Loucy (cell line): ENCODE measurements at regions not wholly inside any gene's neighbourhood (a gene's known extent, or its start where the extent isn't known, plus 50 kb on each side); places are given as distances from the start of the nearest gene placed in this dataset.

Experiments
- H2AFZ ChIP-seq: fragments of 200-600 bp; sonication (generic); 2 replicates; pipeline ENCODE4 v1.6.0; 2016; ENCODE audit warnings: antibody characterized with exemption, mild to moderate bottlenecking, low read length, moderate library complexity
- H3F3A ChIP-seq: fragments of 200-600 bp; 2 replicates; pipeline ENCODE4 v1.6.0; 2016; ENCODE audit warnings: antibody characterized with exemption, low read depth, mild to moderate bottlenecking
- H3K27me3 ChIP-seq: fragments of 200-600 bp; sonication (generic); 2 replicates; pipeline ENCODE4 v1.6.1; 2014; ENCODE audit warnings: low read length, mild to moderate bottlenecking; ENCODE audit not compliant: insufficient read depth, poor library complexity, severe bottlenecking
- H3K36me3 ChIP-seq: fragments of 200-600 bp; sonication (generic); 2 replicates; pipeline ENCODE4 v1.6.1; 2016; ENCODE audit warnings: low read length; ENCODE audit not compliant: insufficient read depth
- H3K4me1 ChIP-seq: fragments of 200-600 bp; sonication (generic); 2 replicates; pipeline ENCODE4 v1.5.1; 2014; ENCODE audit warnings: low read length, mild to moderate bottlenecking; ENCODE audit not compliant: insufficient read depth, poor library complexity, severe bottlenecking
- H3K4me2 ChIP-seq: fragments of 200-600 bp; sonication (generic); 2 replicates; pipeline ENCODE4 v1.6.0; 2014; ENCODE audit warnings: antibody characterized with exemption, low read length, low read depth, mild to moderate bottlenecking; ENCODE audit not compliant: poor library complexity, severe bottlenecking
- H3K4me3 ChIP-seq: fragments of 200-600 bp; sonication (generic); 2 replicates; pipeline ENCODE4 v1.5.1; 2014; ENCODE audit warnings: low read length, mild to moderate bottlenecking, mixed read lengths; ENCODE audit not compliant: poor library complexity, severe bottlenecking
- H3K79me2 ChIP-seq: fragments of 200-600 bp; sonication (generic); 2 replicates; pipeline ENCODE4 v1.6.1; 2014; ENCODE audit warnings: low read length; ENCODE audit not compliant: insufficient read depth
- H3K9ac ChIP-seq: fragments of 200-600 bp; sonication (generic); 2 replicates; pipeline ENCODE4 v1.6.0; 2014; ENCODE audit warnings: mild to moderate bottlenecking, low read depth, low read length, moderate library complexity; ENCODE audit not compliant: poor library complexity, severe bottlenecking
- H3K9me2 ChIP-seq: fragments of 200-600 bp; sonication (generic); replicated peaks from 2 replicates; pipeline ENCODE4 v1.6.1; 2016; ENCODE audit warnings: low read depth, low read length, mixed read lengths
- H3K9me3 ChIP-seq: fragments of 200-600 bp; sonication (generic); 2 replicates; pipeline ENCODE4 v1.6.1; 2014; ENCODE audit warnings: mild to moderate bottlenecking, antibody characterized with exemption, low read length, low read depth; ENCODE audit not compliant: insufficient read depth
- H4K20me1 ChIP-seq: fragments of 200-600 bp; sonication (generic); 2 replicates; pipeline ENCODE4 v1.6.0; 2014; ENCODE audit warnings: antibody characterized with exemption, low read length, mild to moderate bottlenecking; ENCODE audit not compliant: insufficient read depth, poor library complexity, severe bottlenecking
- EZH2phosphoT487 ChIP-seq: fragments of 200-600 bp; IDR thresholded peaks from 2 replicates; pipeline ENCODE4 v1.6.1; 2018; ENCODE audit warnings: antibody characterized with exemption, mild to moderate bottlenecking, moderate library complexity, borderline replicate concordance
- TF ChIP-seq, protein P1 (sequence below): fragments of 200-600 bp; sonication (generic); conservative IDR thresholded peaks from 2 replicates; pipeline ENCODE4 v1.5.1; 2014; ENCODE audit warnings: mild to moderate bottlenecking, antibody characterized with exemption, low read length

DNA sequence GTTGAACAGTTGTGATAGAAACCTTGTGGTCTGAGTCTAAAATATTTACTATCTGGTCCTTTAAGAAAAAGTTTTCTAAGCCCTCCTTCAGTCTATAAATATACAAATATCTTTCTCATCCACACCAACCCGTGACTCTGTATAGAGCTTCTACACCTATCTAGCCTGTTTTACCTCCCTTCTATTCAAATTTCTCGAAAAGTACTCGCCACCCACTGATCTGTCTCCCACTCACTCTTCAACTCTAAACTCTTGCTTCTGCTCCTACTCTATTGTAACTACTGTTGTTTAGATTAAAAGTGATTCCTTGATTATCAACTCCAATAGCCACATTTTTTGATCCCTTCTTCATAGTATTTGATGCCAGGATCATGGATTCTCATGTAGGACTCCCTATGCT, 329.4 kb upstream of the MAN1A1 start:
- H3F3A ChIP-seq = no peaks in the 10 kb centered on the region
- H3K9me2 ChIP-seq = no peaks in the 10 kb centered on the region
- H2AFZ ChIP-seq = no peak overlapping the region
- H3K9ac ChIP-seq = no peak overlapping the region
- H3K79me2 ChIP-seq = no peaks in the 10 kb centered on the region
- H3K36me3 ChIP-seq = no peaks in the 10 kb centered on the region
- no peak overlapping the region for H3K4me2 ChIP-seq
- no peak for TF ChIP-seq EZH2phosphoT487
- TF ChIP-seq, protein P1, sequence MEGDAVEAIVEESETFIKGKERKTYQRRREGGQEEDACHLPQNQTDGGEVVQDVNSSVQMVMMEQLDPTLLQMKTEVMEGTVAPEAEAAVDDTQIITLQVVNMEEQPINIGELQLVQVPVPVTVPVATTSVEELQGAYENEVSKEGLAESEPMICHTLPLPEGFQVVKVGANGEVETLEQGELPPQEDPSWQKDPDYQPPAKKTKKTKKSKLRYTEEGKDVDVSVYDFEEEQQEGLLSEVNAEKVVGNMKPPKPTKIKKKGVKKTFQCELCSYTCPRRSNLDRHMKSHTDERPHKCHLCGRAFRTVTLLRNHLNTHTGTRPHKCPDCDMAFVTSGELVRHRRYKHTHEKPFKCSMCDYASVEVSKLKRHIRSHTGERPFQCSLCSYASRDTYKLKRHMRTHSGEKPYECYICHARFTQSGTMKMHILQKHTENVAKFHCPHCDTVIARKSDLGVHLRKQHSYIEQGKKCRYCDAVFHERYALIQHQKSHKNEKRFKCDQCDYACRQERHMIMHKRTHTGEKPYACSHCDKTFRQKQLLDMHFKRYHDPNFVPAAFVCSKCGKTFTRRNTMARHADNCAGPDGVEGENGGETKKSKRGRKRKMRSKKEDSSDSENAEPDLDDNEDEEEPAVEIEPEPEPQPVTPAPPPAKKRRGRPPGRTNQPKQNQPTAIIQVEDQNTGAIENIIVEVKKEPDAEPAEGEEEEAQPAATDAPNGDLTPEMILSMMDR = no peak
- no peaks in the 10 kb centered on the region for H3K9me3 ChIP-seq
- no peaks in the 10 kb centered on the region for H3K4me1 ChIP-seq
- H3K27me3 ChIP-seq = no peaks in the 10 kb centered on the region
- no peak overlapping the region for H3K4me3 ChIP-seq
- H4K20me1 ChIP-seq = no peaks in the 10 kb centered on the region

DNA sequence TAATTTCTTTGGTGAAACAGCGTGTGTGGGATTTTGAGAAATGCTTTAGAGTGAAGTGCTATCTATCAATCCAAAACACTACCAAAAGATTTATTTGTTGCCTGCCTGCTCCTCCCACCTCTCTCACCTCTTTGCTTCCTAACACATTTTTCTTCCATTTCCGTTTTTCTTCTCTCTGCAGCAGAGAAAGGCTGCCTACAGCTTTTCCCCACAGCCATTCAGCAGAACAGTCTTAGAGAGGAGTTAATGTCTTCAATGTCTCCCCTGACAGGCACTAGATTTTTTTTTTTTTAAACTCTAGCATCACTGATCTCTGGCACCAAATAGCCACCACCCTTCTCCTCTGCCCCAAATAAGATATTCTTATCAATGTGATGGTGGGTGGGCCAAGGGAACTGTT, 327.8 kb upstream of the MAN1A1 start:
- Histone ChIP-seq H3K4me1 (no peaks in the 10 kb centered on the region), H3K9ac (no peak overlapping the region), H3K4me3 (no peak overlapping the region), H3K27me3 (no peaks in the 10 kb centered on the region), H3K9me2 (no peaks in the 10 kb centered on the region), H3K4me2 (no peak overlapping the region), H4K20me1 (no peaks in the 10 kb centered on the region), H3K36me3 (no peaks in the 10 kb centered on the region), H3K79me2 (no peaks in the 10 kb centered on the region), H3K9me3 (no peaks in the 10 kb centered on the region), H3F3A (no peaks in the 10 kb centered on the region), H2AFZ (no peak overlapping the region)
- TF ChIP-seq, protein P1 = no peak
- no peak for TF ChIP-seq EZH2phosphoT487

DNA sequence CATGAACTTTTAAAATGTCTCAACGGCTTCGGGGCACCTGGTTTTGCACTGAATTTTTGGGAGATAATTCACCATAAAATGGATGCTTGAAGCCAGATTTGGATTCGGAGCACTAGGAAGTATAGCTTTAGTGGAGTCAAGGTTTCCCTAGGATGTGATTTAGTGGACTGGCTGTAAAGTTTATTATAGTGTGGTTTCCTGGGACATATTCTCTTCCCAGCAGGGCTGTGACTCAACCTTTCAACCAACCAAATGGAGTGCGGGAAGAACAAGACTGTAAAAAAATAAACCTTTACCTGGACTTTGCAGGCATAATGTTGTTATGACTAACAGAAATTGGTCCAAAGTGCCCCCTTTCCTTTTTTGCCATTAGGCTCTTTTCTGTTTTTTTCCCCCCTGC, 327.4 kb upstream of the MAN1A1 start:
- Histone ChIP-seq H2AFZ (no peak overlapping the region), H4K20me1 (no peaks in the 10 kb centered on the region), H3K79me2 (no peaks in the 10 kb centered on the region), H3F3A (no peaks in the 10 kb centered on the region), H3K9me3 (no peaks in the 10 kb centered on the region), H3K9me2 (no peaks in the 10 kb centered on the region), H3K4me1 (no peaks in the 10 kb centered on the region), H3K4me3 (no peak overlapping the region), H3K4me2 (no peak overlapping the region), H3K27me3 (no peaks in the 10 kb centered on the region), H3K36me3 (no peaks in the 10 kb centered on the region), H3K9ac (no peak overlapping the region)
- TF ChIP-seq, protein P1 = no peak
- no peak for TF ChIP-seq EZH2phosphoT487
